Stimulated activated CD8-positive, alpha-beta memory T cell treated with anti-CD3 and anti-CD28 coated beads, Interleukin-4, amount 100 ng/mL, for 4 hours (primary cell): ENCODE measurements at regions not wholly inside any gene's neighbourhood (a gene's known extent, or its start where the extent isn't known, plus 50 kb on each side); places are given as distances from the start of the nearest gene placed in this dataset.

Experiments used
- DNase-seq, 2 donors: peaks; one replicate each; pipeline ENCODE4 v3.0.0-alpha.2; 2020; ENCODE audit warnings: low read depth in 2 of 2, low spot score in 1 of 2

DNA sequence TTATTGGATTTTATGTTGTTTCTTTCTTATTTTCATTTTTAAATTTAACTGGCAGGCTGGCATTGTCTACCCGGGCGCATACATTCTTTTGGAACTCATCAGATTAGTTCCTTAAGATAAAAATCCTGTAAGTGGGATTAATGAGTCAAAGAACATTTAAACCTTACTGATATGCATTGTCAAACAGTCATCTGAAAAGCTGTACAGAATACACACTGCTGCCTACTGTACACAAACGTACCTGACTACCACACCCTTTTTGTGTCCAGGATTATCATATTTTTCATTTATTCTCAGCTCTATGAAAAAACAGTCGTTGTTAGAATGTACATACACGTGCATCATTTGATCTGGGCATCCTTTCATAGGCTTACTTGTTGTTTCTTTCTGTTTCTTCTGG lies 358.3 kb downstream of the EFNB2 start:
- no peak for DNase-seq

DNA sequence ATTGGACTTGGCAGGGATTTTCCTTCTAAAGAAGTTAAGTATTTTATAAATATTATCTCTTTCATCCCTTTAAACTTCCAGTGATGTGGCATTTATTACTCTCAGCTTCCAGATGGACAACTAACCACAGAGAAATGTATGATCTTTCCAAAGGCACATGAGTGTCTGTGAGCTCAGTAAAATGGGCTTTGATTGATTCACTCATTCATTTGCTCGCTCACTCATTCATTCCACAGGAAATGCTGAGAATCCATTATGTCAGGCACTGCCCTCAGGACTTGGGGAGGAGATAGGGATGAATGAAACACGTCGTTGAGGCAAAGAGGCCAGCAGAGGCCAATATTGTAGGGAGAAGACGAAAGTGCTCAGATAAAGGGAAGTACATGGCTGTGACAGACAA lies 359.3 kb downstream of the EFNB2 start:
- no peak for DNase-seq

DNA sequence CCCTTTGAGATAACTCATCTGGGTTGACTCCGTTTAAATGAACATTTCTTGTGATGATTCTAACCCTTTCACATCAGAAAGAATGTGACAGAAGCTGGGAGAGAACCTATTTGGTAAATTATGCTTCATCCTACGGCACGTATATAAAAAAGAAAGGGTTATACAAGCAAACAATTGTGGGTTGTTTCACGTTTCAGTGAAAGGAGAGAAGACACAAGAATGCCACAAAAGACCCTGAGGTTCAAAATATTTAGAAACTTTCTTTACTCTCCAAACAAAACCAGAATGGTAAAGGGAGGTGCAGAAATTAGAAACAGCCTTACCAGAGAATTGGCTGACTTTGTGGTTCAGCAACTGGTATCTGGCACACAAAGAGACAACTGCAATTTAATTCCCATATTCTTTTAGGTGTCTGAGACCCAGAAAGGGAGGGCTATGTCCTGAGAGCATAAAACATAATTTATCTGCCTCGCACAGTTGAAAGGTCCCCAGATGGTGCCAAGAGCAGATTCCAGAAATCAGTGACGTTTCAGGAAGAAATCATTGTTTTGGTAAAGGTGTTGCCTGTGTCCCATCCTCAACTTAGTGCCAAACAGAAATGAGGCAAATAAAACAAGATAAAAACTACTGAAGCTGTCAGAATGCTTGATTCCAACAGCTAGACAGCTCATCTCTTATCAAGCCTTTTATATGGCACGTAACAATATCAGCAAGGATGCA lies 361.4 kb downstream of the EFNB2 start:
- DNase-seq, result no peak

DNA sequence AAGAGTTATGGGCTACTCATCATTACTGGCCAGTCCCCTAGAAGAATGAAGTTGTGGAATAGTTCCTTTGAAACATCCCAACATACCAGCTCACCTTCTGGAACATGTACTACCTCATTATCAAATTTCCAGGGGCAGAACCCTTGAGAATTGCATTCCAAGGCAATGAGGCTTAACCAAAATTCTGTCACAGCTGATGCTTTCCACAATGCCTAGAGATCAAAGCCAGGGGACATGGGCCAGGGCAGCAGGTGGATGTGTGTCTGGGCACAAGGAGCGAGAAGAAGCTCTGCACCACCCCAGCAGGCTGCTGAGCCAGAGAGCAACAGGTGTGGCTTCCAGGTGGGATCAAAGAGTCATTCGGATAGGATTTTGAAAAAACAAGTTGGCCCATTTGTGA lies 362.1 kb downstream of the EFNB2 start:
- no peak for DNase-seq

DNA sequence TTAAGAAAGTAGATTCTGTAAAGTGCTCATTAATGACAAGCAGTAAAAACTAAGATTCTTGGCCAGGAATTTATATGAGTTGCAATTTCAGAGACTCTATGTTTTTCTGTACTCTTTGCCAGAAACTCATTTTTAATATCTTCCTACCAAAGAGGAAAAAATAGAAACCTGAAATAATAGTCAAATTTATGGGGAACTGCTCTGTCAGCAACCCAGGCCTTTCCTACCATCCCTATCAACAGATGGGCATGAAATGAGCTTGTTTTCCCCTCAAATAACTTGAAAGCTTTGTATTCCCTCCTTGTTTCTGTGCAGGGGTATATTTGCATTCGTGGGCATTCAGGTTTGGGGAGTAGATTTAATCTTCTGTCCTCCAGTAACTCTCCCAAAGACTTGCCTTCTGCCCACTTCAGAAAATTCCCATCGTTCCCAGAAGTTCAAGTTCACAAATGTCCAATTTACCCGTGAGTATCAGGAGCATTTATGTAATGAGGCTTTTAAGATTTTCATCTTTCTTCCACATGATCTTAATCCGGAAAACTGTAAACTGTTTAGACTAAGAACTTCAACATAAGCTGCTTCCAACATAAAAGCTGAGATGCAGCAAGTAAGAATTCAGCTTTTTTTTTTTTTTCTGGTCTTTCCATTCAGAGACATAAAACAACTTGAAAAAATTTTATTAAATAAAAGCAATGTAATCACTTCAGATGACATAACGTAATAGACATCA lies 363.1 kb downstream of the EFNB2 start:
- no peak for DNase-seq

DNA sequence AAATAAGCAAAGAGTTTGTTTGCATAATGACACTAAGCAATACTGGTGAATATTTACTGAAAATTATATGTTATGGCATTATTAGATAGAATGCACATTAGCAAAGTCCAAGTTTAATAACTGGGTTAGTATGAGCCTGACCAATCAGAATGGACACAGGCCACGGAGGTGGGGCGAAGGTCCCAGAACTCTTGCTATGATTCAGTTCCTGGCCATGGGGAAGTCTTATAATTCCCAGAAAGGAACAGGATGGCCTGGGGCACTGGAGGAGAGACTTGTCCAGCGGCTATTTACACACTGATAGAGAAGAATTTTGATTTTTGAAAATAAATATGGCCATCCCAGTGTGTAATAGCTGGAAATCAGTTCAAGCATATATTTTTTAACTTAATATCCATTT lies 372.0 kb downstream of the EFNB2 start:
- no peak for DNase-seq

DNA sequence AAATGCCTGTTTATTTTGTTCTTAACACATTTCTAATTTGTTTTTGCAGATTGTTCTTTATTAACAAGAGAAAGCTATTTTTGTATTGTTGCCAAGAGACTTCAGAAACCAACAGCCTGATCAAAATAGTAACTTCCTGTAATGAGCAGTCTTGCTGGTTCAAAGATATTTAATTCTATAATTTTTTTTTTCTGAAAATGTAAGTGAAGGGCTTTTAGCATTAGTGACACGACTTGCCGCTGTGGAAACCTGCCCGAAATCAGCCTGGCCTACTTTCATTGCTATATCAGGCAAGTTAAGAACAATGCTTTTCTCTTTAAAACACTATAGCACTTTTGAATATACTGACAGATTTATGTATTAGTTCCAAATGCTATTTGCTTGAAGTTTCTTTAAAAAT lies 374.3 kb downstream of the EFNB2 start:
- DNase-seq, result no peak

DNA sequence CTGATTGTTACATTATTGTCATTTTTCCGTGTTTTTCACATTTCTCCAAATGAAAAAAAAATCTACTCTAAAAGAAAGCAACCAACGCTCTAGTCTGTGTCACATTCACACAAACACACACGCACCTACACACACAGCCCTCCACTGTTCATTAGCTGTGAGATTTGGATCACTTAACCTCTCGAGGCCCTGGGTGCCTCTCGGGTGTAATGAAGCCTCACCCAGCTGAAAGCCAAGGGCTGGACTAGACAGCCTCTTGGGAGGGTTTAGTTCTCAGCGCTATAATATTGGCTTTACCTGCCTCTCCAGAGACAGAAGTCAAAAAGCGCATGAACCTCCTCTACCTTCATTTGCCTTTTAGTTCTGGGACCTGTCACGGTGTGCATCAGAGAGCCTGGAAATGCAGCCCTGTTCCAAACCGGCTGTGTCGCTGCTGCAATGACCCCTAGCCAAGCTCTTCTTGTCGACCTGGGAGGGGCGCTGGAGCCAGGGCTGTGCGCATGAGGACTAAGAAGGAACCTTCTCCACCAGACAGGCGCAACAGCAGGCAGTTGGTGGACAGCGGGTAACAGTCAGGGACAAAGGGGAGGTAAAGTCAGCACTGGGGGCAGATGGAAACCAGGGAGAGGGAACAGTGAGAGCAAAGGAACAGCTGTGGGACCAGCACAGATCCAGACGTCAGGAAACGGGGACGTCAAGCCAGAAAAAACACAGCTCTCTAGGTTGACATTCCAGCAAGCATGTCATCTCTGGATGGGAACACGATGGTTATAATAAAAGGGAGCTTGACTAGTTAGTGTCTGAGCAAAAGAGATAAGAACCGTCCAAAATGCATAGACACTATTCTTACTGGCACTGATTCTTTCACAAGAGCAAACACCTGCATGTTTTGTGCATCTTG lies 375.9 kb downstream of the EFNB2 start:
- no peak for DNase-seq

DNA sequence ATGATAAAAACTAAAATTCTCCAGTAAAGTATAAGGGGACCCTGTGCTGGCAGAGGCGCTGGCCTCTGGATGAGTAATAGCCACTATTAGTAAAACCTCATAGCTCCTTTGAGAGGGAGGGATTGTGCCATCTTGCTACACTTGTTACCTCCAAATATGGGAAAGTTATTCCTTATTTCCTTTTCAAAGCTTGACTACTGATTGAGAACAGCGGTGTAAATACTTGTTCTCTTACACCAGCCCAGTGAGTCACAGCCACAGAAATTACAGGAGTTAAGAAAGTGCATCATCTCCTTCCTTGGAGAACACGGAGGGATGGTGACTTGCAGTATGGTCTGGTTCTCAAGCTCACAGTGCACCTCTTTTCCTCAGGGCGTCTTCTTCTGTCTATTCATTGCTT lies 379.0 kb downstream of the EFNB2 start:
- DNase-seq, result no peak

DNA sequence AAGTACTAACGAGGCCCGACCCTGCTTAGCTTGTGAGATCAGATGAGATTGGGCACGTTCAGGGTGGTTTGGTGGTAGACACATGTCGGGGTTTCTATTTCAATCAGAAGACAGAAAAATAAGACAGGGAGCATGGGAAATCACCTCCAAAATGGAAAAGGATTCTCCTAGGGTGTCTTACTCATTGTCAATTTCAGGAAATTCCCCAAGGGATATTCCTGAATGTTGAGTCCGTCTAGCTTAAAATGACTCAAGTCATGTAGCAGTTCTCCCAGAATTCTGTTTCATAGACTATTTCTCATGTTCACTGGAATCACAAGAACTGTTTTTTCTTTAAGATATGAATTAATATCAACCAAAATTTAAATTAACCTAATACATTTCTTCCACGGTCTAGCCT lies 380.1 kb downstream of the EFNB2 start:
- no peak for DNase-seq

DNA sequence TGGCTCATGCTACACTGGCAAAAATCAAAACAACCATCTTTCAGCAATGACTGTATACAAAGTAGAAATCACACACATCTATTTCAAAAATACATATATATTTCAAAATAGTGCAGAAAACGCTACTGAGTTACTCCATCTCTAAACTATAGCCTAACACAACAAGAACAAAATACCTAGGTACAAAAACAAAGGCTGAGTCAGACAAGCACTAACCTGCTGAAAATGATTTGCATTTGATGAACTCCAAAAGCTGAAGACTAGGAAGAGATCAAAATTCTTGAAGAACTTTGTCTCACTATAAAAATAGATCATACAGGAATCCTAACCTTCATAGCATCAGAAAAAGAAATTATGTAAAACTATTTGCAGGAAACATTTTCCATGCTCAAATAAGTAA lies 381.6 kb downstream of the EFNB2 start:
- no peak for DNase-seq

DNA sequence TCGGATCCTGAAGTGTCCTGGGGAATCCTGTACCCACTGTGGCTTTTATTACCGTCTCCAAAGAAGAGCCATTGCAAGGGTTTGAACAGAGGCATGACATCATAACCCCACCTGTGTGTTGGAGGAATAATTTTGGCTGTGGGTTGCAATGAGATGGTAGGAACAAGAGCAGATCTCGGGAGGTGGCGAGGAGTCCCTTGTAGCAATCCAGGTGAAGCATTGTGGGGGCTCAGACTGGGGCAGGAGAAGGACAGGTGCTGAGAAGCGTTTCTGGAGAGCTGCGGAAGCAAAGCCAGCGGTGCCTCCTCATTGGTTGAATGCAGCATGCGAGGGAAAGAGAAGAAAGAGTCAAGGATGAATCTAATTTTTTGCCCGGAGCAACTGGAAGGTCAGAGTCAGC lies 382.4 kb downstream of the EFNB2 start:
- no peak for DNase-seq

DNA sequence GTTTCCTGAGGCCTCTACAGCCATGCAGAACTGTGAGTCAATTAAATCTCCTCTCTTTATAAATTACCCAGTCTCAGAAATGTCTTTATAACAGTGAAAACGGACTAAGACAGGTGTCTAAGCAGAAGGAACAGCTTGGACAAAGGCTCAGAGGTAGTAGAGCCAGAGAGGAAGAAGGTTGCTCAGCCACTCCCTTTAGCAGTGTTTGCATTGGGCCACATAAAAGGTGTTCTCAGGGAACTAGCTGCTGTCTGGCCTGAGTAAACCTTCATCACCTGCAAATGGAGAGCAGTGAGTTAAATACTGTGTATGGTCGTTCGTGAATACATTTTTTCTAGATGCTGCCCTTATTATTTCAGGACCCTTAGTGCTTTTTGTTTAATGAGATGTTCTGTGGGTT lies 383.4 kb downstream of the EFNB2 start:
- no peak for DNase-seq

DNA sequence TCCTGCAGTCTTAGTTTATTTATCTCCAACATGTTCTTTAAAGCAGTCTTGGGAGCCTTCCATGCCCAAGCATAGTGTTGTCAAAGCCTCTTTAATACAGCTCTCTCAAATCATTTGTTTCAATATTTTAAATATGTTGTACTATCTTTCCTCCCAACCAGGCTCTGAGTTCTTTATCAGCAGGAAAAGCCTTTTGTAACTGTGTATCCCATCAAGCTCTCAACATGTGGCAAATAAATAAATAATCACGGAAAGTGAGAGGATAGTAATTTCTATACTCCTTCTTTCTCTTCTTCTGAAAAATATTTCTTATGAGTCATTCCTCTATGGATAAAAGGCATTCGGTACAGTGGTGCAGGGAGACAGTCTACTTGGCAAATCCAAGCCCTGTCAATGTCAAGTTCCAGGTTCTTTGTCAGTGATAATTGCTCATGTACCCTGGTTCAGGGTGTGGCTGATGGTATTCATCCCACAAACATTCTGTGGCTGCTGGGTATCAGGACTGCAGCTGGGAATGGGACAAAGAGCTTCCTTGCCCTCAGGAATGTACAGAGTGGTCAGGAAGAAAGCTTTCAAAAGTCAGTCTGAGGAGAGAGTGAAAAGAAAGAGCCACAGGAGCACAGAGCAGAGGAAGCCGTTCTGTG lies 384.3 kb downstream of the EFNB2 start:
- DNase-seq, result no peak

DNA sequence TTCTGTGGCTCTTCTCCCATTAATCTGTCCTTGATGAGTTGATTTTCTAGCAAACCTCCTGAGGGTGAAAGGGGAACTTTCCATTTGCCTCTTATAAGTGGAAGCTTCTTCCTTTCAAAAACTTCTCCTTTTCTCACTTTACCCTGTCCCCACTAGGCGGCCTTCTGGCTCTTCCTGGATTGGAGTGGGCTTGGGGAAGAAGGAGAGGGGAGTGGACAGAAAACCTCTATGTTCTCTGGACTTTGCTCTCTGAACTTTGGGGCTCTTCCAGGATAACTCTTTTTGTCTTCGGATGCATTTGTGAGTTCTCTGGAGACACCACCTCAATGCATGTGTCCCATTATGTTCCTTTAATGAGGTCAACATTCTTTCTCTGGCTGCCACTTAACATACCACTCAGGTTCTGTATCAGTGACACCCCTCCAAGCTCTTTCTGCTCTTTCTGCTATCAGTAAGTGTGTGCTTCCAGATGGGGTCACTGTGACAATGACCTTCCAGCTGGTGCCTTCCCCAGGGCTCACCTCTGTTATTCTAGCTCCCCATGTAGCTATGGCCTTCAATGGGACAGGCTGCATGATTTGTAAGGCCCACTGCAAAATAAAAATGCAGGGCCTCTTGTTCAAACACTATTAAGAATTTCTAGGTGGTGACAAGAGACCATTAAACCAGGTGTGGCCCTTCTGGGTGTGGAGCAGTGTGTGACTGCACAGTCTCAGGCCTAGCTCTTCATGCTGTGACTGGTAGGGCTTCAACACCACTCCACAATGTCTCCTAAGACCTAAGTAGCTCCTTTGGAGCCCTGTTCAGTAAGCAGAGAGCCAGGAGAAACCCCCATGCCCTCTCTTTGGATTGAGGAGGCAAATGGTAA lies 389.2 kb downstream of the EFNB2 start:
- DNase-seq, result no peak

DNA sequence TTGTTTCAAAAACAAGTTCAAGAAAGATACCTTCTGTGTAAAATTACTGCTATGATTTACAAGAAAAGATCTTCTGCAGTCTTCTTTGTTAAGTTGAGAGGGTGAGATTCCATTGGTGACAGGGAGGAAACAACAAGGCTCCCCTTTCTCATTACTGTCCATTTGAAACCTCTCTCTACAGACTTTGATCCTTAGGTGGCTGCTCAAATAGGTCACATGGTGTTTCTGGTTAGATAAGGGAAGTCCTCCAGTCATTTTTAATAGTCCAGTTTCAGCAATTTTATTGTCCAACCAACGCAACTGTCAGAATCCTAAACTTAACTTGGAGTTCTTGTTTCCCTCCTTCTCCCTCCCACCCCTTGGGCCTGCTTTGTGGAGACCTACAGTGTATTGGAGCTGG lies 390.4 kb downstream of the EFNB2 start:
- no peak for DNase-seq

DNA sequence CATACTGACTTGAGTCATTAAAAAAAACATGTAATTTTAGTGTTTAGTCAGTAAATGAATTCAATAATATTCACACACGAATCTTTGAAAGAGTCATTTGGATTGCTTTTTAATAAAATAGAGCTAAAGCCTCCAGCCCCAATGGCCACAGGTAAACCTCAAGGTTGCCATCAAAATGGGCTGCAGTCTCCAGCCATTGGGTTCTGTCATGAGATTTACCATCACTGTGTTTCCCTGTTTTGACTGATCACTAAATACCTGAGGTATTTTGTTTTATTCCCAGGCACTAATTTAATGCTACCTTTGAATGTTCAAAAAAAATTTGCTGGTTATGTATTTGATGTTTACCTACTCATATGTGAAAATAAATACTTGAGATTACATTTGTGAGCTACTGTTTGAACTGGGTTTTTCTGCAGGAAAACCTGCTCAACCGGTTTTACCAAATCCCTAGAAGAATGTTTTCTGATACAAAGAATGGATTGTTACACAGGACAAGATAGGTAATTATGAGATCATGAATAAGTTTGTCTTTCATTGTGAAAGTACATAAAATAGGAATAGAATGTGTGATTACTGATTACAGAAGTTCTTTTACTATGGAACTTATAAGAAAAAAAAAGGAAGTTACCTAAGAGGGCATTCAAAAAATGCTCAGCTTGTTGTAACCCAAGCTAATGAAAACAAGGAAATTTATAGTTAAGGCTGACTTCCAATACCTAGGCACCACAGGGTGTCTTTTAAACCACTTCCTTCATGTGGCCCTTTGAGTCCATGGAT lies 391.3 kb downstream of the EFNB2 start:
- DNase-seq, result no peak

DNA sequence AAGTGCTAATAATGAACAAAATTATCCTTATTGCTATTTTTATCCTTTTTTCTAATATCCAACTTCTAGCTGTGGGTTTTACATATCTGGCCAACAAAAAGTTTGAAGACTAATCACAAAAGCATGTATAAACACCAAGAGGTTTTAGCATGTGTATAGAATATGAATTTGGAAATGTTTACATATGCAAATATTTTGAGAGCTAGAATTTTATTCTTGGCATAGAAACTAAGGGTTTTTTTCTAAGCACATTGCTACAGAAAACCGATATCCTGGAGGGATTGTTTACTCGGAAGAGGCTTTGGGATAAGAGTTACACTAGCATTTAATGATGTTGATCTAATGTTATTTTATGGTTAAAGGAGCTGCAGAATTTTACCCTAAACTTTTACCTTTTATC lies 392.1 kb downstream of the EFNB2 start:
- no peak for DNase-seq

DNA sequence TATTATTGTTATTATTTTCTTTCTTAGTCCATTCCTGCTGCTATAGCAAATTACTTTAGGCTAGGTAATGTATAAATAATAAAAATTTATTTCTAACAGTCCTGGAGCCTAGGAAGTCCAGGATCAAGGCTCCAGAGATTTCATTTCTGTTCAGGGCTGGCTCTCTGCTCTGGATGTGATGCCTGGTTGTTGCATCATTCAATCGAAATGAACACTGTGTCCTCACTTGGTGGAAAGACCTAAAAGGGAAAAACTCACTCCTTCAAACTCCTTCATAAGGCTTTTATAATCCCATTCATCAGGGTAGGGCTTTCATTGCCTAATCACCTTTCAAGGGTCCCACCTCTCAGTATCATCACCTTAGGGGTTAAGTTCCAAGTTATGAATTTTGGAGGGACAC lies 395.0 kb downstream of the EFNB2 start:
- no peak for DNase-seq

DNA sequence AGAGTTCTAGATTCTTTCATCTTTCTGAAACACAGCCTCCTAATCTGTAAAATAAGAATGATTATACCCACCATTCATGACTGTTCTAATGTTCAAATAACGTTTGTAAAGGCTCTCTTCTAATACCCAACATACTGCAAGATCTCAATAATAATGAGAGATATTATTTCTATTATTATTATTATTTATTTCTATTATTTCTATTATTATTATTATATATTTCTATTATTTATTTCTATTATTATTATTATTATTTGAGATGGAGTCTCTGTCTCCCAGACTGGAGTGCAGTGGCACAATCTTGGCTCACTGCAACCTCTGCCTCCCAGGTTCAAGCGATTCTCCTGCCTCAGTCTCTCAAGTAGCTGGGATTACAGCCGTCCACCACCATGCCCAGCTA lies 395.5 kb downstream of the EFNB2 start:
- no peak for DNase-seq
